Anterior cingulate cortex (tissue), 58 donors: ENCODE measurements at regions not wholly inside any gene's neighbourhood (a gene's known extent, or its start where the extent isn't known, plus 50 kb on each side); places are given as distances from the start of the nearest gene placed in this dataset.

Experiments
- DNase-seq, 58 donors: peaks; one replicate each; lab custom pipeline; 2025; lab: John Stamatoyannopoulos, UW

DNA sequence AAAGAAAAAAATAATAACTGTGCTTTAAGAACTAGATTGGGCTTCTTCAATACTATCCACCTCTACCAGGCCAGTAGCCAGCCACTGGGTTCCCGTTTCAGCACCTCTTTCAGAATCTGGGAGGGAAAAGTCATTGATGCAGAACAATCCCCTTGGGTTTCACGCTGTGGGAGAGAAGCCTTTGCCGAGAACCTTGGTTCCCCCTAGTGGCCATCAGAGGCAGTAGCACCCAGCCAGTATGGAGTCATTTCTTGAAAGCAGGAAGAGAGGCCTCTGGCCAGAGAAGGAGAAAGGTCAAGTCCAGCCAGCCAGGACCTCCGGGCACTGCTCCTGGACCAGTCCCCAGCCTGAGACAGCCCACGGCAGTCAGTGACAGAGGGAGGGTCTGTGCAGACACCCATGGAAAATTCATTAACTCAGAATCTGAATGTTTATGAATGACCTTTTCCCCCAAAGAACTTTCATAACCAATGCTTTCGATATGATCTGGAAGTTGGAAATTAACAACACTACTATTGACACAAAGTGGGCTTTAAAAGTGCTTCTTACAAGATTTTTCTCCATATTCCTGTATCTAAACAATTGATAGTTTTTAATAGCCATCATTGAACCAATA lies 51.2 kb upstream of the CDH5 start:
- peak in 49 of 58 donors; percentile 4 to 76 (median 32) for DNase-seq

- DNase-seq: no peak
Measured at GRCh38 chr16:66311306-66311705, 55.2 kb upstream of the CDH5 start.

- no peak for DNase-seq
Measured at GRCh38 chr16:66309215-66309807, 57.2 kb upstream of the CDH5 start.

GRCh38 chr16:66308096-66308495 lies 58.4 kb upstream of the CDH5 start:
- DNase-seq: no peak

GRCh38 chr16:66306366-66307150 lies 59.9 kb upstream of the CDH5 start:
- DNase-seq: no peak

DNA sequence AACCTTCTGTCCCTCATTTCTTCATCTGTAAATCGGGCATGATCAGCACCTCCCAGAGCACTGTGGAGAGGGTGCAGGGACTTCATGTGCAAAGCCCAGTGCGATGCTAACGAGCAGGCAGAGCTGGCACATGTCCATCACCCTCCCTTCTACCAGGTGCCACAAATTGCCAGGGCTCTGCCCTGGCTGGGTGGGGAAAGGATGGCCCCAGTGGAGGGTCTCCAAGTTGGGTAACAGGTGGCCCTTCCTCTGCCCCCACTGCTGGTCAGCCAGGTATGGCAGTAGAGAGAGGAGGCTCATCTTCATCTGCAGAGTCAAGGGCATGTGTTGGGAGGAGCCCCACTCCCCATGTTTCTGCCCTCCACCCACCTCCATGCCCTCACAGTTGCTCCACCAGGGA lies 61.5 kb upstream of the CDH5 start:
- no peak for DNase-seq

GRCh38 chr16:66304151-66304550 lies 62.3 kb upstream of the CDH5 start:
- peak in 2 of 58 donors; percentile 7 to 16 for DNase-seq

GRCh38 chr16:66300501-66300900 lies 66.0 kb upstream of the CDH5 start:
- DNase-seq: no peak

DNA sequence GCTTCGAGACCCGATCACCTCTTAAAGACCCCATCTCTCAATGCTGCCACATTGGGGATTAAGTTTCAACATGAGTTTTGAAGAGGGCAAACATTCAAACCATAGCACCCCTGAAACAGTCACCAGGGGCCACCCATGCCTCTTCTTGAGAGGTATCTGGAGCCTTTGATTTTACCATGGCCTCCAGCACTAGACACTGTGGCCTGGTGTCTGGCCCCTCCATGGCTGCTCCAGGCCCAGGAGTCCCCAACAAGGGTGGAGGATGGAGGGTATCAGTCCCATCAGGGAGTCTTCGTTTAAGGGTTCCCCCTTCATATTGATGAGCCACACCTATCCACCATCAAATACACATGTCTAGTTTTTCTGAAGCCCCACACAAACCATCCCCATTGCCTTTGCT lies 66.5 kb upstream of the CDH5 start:
- no peak for DNase-seq

GRCh38 chr16:66299349-66299748 lies 67.1 kb upstream of the CDH5 start:
- no peak for DNase-seq

- DNase-seq: no peak
Measured at GRCh38 chr16:66298571-66299120, 67.8 kb upstream of the CDH5 start.

DNA sequence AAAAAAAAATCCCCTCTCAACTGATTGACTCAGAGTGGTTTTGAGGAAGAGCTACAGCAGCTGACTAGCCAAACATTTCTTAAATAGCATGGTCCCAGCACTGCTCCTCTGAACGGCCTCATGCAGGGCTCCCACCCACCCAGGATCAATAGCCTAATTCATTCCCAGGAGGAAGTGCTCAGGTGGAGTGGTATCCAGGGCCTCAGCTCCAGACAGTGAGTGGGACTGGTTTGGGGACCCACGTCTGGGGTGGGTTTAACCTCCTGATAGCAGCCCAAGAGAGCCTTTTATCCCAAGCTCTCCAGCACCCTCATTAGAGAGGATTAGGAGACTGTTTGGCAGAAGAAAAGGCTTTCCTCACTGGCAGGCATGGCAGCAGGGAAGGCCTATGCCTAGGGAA lies 68.5 kb upstream of the CDH5 start:
- DNase-seq: no peak

DNA sequence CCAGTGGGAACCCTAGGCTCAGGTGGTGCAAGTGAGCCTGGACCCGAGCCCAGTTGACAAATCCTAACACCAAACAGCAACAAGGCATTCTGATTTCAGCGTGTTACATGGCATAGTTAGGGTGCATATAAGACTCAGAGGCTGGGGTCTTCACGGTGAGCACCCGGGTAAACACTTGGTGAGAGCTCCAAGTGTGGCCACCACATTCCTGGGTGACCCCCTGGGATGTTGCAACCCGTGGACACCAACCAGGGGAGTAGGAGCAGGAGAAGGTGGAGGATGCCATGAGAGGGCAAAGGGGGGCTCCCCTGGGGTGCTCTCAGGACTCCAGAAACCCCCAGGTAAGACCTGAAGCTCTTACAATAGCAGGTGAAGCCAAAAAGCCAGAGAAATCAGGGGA lies 69.9 kb upstream of the CDH5 start:
- DNase-seq: no peak

GRCh38 chr16:66295761-66296546 lies 70.5 kb upstream of the CDH5 start:
- no peak for DNase-seq

DNA sequence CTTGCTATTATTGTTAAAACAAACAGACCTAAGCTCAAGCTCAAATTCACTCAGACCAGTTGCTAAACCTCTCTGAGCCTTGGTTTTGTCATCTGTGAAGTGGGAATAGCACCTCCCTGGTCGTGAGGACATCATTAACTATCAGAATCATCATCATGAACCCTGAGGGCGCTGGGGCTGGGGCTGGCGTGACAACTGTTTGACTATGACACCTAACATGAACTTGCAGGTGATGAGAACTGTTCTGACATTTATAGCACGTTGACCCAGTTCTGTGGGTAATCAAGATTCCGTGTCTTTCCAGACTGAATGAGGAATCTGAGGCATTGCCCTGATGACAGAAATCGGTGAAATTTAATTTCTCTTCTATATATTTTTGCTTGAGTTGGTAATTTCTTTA lies 71.3 kb upstream of the CDH5 start:
- no peak for DNase-seq

DNA sequence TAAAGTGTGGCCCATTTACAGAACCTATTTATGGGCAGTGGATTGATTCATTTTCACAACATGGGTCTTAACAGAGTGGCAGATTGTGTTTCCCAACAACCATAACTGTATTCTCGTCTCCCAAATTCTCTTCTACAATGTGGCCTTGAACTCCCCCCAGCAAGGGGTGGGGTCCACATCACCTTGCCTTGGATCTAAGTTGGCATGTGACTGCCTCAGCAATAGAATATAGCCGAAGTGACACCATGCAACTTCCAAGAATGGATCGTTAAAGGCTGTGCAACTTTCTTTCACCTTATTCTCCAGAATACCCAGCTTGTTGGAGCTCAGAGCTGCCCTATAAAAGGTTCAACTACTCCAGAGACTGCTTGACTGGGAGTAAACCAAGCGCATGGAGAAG lies 72.0 kb upstream of the CDH5 start:
- DNase-seq: no peak

DNA sequence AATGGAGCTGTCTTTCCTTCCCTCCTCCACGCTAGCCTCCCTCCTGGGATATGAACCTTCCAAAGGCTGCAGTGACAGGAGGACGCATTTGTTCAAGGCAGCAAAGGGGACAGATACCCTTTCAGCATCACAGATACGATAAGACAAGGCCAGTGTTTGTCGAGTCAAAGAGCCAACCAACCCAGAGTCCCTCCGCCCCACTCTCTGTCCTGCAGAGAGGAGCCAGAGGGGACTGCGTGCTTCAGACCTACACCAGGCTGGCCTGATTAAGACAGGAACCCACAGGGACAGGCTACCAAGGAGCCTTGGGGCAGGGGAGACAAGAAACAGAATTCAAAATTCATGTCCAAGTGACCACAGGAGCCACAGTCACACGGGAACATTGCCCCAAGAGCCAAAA lies 72.6 kb upstream of the CDH5 start:
- DNase-seq: no peak

GRCh38 chr16:66293207-66293735 lies 73.2 kb upstream of the CDH5 start:
- no peak for DNase-seq

DNA sequence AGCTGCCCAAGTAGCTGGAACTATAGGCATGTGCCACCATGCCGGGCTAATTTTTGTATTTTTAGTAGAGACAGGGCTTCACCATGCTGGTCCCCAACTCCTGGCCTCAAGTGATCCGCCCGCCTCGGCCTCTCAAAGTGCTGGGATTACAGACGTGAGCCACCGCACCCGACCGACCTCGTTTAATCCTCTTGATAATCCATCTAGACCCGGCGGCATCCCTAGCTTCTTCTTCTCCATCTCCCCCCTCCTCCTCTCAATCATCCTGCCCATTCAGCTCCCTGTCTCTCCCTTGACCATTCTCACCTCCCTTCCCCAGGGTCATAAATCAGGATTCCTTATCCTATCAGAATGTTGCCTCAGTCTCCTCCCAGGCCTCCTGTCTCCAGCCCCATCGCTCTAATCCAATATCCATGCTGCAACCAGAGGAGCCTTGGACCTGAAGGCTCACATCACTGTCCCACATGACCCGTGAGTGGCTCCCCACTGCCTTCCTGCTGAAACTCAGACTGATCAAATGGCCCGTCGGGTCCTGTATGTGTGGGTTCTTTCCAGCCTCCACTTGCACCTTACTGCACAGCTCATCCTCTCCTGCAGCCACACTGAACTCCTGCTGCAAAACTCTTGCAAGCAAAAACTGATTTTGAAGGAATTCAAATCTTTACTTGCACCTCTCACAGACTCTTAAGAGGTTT lies 74.1 kb upstream of the CDH5 start:
- no peak for DNase-seq

DNA sequence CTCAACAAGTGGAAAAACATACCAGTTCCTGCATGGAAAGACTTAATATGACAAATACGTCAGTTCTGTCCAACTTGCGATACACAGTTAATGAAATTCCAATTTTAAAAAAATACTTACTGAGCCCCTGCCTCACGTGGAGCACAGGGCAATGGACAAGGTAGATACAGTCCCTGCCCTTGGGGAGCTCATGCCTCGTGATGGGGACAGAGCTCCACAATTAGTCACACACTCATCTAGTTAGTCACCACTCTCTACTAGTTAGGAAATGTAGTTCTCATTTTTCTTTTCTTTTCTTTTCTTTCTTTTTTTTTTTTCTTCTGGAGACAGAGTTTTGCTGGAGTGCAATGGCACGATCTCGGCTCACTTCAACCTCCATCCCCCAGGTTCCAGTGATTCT lies 74.7 kb upstream of the CDH5 start:
- DNase-seq: no peak
